HEK293T (cell line): ENCODE measurements at regions not wholly inside any gene's neighbourhood (a gene's known extent, or its start where the extent isn't known, plus 50 kb on each side); places are given as distances from the start of the nearest gene placed in this dataset.
"Not testable (repeated sequence)": the region's sequence is repeated elsewhere in the genome, so short reads cannot be mapped to it uniquely, and the experiment has no call there.

Experiments
- CTCF ChIA-PET: fragments of 350-600 bp; formaldehyde crosslinking; extraction: SDS; loops from one replicate; lab custom pipeline; 2021; ENCODE audit warnings: antibody characterized with exemption, inconsistent platforms; lab: Yijun Ruan, JAX
- POLR2A ChIA-PET: fragments of 350-600 bp; formaldehyde crosslinking; extraction: SDS; loops from one replicate; lab custom pipeline; 2020; ENCODE audit warnings: antibody characterized with exemption, inconsistent platforms; lab: Yijun Ruan, JAX
- DNase-seq: peaks from one replicate; pipeline ENCODE4 v3.0.0; 2012; ENCODE audit warnings: mixed read lengths; ENCODE audit errors: extremely low spot score
- ARNT ChIP-seq: fragments of 450-650 bp; IDR thresholded peaks from 2 replicates; pipeline ENCODE4 v1.6.1; 2017; ENCODE audit warnings: mild to moderate bottlenecking
- BHLHE40 ChIP-seq: fragments of 450-650 bp; IDR thresholded peaks from 2 replicates; pipeline ENCODE4 v1.6.1; 2016; ENCODE audit warnings: mild to moderate bottlenecking, moderate library complexity, borderline replicate concordance
- CTBP1 ChIP-seq: fragments of 450-650 bp; IDR thresholded peaks from 2 replicates; pipeline ENCODE4 v1.6.1; 2016; ENCODE audit warnings: borderline replicate concordance
- ELF4 ChIP-seq: fragments of 450-650 bp; IDR thresholded peaks from 2 replicates; pipeline ENCODE4 v1.6.1; 2017; ENCODE audit warnings: antibody characterized with exemption
- FOXA1 ChIP-seq: fragments of 450-650 bp; IDR thresholded peaks from 2 replicates; pipeline ENCODE4 v1.6.1; 2016; ENCODE audit warnings: mild to moderate bottlenecking
- FOXK2 ChIP-seq: fragments of 450-650 bp; IDR thresholded peaks from 2 replicates; pipeline ENCODE4 v1.6.1; 2016; ENCODE audit warnings: mild to moderate bottlenecking
- FOXM1 ChIP-seq: fragments of 450-650 bp; IDR thresholded peaks from 2 replicates; pipeline ENCODE4 v1.6.1; 2017; ENCODE audit warnings: mild to moderate bottlenecking, borderline replicate concordance
- HDGF ChIP-seq: fragments of 450-650 bp; IDR thresholded peaks from 2 replicates; pipeline ENCODE4 v1.6.1; 2017; ENCODE audit warnings: antibody characterized with exemption, borderline replicate concordance
- L3MBTL2 ChIP-seq: fragments of 450-650 bp; conservative IDR thresholded peaks from 2 replicates; pipeline ENCODE4 v1.6.1; 2016; ENCODE audit warnings: mild to moderate bottlenecking
- LEF1 ChIP-seq: fragments of 450-650 bp; IDR thresholded peaks from 2 replicates; pipeline ENCODE4 v1.6.1; 2017; ENCODE audit warnings: mild to moderate bottlenecking, borderline replicate concordance
- NFRKB ChIP-seq: fragments of 450-650 bp; IDR thresholded peaks from 2 replicates; pipeline ENCODE4 v1.6.1; 2016; ENCODE audit warnings: mild to moderate bottlenecking, moderate library complexity
- PKNOX1 ChIP-seq: fragments of 450-650 bp; IDR thresholded peaks from 2 replicates; pipeline ENCODE4 v1.6.1; 2016
- SP1 ChIP-seq: fragments of 450-650 bp; IDR thresholded peaks from 2 replicates; pipeline ENCODE4 v1.6.1; 2017
- SUZ12 ChIP-seq: fragments of 450-650 bp; IDR thresholded peaks from 2 replicates; pipeline ENCODE4 v1.6.1; 2016; ENCODE audit warnings: mild to moderate bottlenecking
- TARDBP ChIP-seq: fragments of 450-650 bp; IDR thresholded peaks from 2 replicates; pipeline ENCODE4 v1.6.1; 2016
- ZNF384 ChIP-seq: fragments of 450-650 bp; IDR thresholded peaks from 2 replicates; pipeline ENCODE4 v1.6.1; 2016

GRCh38 chr11:88061111-88061510 is 114.1 kb downstream of the RAB38 start:
- no peak for DNase-seq
- no peak for TF ChIP-seq FOXK2
- TF ChIP-seq SP1, result no peak
- TF ChIP-seq ARNT, result no peak
- no peak for TF ChIP-seq NFRKB
- TF ChIP-seq SUZ12, result no peak
- TF ChIP-seq BHLHE40, result no peak
- no peak for TF ChIP-seq L3MBTL2
- no peak for TF ChIP-seq PKNOX1
- TF ChIP-seq FOXA1, result no peak
- ChIA-PET CTCF (no interaction called here), POLR2A (no interaction called here)

GRCh38 chr11:88059326-88059725 is 115.9 kb downstream of the RAB38 start:
- ChIA-PET CTCF (no interaction called here), POLR2A (no interaction called here)
- TF ChIP-seq ARNT (no peak), ZNF384 (no peak), LEF1 (no peak), HDGF (no peak), FOXM1 (no peak), PKNOX1 (no peak), FOXA1 (no peak), CTBP1 (no peak), SUZ12 (no peak), SP1 (no peak), TARDBP (no peak), FOXK2 (no peak), NFRKB (no peak), L3MBTL2 (no peak), BHLHE40 (no peak), ELF4 (no peak)
- no peak for DNase-seq

GRCh38 chr11:88051396-88051795 is 123.8 kb downstream of the RAB38 start:
- ChIA-PET POLR2A (no interaction called here), CTCF (no interaction called here)
- no peak for DNase-seq
- TF ChIP-seq BHLHE40 (no peak), HDGF (no peak), FOXA1 (no peak), ARNT (no peak), TARDBP (no peak), CTBP1 (no peak)

GRCh38 chr11:88050247-88050646 is 125.0 kb downstream of the RAB38 start:
- POLR2A ChIA-PET, result no interaction called here
- no peak for DNase-seq
- CTCF ChIA-PET, result no interaction called here
- TF ChIP-seq BHLHE40 (no peak), L3MBTL2 (no peak), FOXA1 (no peak), FOXK2 (no peak), LEF1 (no peak), ELF4 (no peak), SUZ12 (no peak), NFRKB (no peak), FOXM1 (no peak), ARNT (no peak), SP1 (no peak)

GRCh38 chr11:88045288-88045687 is 130.0 kb downstream of the RAB38 start:
- not testable (repeated sequence) for DNase-seq
- CTCF ChIA-PET, result interaction anchor here (0.6 kb wide), 1 partner anchor 517 kb away, joined by 3 read pairs; no protein-coding TSS in a partner anchor
- POLR2A ChIA-PET, result interaction anchor here (0.6 kb wide), 1 partner anchor 136 kb away, joined by 5 read pairs; no protein-coding TSS in a partner anchor

GRCh38 chr11:88044658-88045057 is 130.6 kb downstream of the RAB38 start:
- POLR2A ChIA-PET, DNase-seq, CTCF ChIA-PET: not testable (repeated sequence)

GRCh38 chr11:88043149-88043548 is 132.1 kb downstream of the RAB38 start:
- ChIA-PET POLR2A (no interaction called here), CTCF (no interaction called here)
- DNase-seq, result no peak
- TF ChIP-seq FOXM1, result no peak
- TF ChIP-seq PKNOX1, result no peak
- TF ChIP-seq TARDBP, result no peak
- TF ChIP-seq HDGF, result no peak
- TF ChIP-seq ZNF384, result no peak
- TF ChIP-seq LEF1, result no peak
- no peak for TF ChIP-seq ELF4
- no peak for TF ChIP-seq NFRKB
- TF ChIP-seq SP1, result no peak
- TF ChIP-seq CTBP1, result no peak
- TF ChIP-seq L3MBTL2, result no peak
- no peak for TF ChIP-seq FOXA1
- no peak for TF ChIP-seq ARNT
- TF ChIP-seq FOXK2, result no peak
- no peak for TF ChIP-seq SUZ12
- no peak for TF ChIP-seq BHLHE40
